Suppressor macrophage treated with lipopolysaccharide for 4 hours (primary cell): ENCODE measurements at regions not wholly inside any gene's neighbourhood (a gene's known extent, or its start where the extent isn't known, plus 50 kb on each side); places are given as distances from the start of the nearest gene placed in this dataset.
"Not testable (repeated sequence)": the region's sequence is repeated elsewhere in the genome, so short reads cannot be mapped to it uniquely, and the experiment has no call there.

ENCODE experiments used
- DNase-seq: peaks from one replicate; pipeline ENCODE4 v3.0.0-alpha.2; 2020

DNA sequence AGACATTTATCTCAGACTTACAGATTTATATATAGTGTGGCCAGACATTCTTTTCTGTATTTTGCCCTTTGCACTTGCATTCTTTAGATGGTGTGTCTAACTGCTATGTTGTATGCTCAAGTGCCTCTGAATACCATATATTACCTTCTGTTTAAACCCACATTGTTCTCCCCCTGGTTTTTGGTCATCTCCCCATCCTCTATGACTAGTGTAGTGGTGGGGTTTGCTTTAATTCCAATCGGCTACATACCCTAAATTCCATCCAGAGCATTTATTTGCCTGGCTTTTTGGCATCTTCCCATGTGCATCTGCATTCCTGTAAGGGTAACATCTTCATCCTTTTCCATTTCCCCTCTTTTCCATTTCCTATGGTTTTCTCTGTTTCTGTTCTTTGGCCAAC is 271.0 kb upstream of the SLC30A5 start:
- no peak for DNase-seq

GRCh38 chr5:68823301-68823700 is 270.5 kb upstream of the SLC30A5 start:
- no peak for DNase-seq

- DNase-seq, result no peak
Measured at GRCh38 chr5:68830377-68830898, 263.4 kb upstream of the SLC30A5 start.

GRCh38 chr5:68834491-68834981 is 259.3 kb upstream of the SLC30A5 start:
- DNase-seq, result no peak

- DNase-seq, result no peak
Measured at GRCh38 chr5:68838157-68838718, 255.6 kb upstream of the SLC30A5 start.

GRCh38 chr5:68839019-68839552 is 254.7 kb upstream of the SLC30A5 start:
- DNase-seq, result no peak

GRCh38 chr5:68843624-68844364 is 250.0 kb upstream of the SLC30A5 start:
- no peak for DNase-seq

DNA sequence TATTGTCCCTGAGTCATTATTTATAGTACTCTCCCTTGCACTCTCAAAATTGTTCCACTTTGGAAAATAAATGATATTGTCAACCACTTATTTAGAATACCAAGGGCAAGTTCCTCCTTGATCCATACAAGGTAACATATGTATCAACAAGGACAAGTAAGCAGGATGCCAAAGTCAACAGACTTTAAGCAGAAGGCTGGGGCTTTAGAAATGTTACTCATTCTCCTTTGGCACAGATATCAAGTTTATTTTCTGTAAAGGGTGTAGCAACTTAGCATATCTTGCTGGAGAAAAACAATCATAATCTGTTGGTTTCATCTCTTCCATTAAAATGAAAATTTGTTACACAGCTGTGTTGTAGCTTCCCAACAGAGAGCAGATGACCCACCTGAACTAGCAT is 248.7 kb upstream of the SLC30A5 start:
- no peak for DNase-seq

DNA sequence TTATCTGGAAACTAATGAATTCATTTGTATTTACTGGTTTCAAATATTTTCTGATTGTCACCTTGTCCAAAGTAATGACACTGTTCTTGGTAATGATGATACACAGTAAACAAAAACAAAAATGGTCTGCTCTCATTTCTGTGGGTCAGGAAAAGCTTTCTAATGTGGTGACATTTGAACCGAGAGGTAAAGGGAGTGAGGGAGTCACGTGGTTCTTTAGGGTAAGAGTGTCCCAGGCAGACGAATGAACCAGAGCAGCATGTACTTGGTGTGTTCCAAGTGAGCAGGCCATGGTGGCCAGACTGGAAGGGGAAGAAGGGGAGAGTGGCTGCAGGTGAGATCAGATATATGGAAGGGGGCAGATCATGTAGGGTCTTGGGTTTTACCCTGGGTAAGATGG is 247.0 kb upstream of the SLC30A5 start:
- no peak for DNase-seq

DNA sequence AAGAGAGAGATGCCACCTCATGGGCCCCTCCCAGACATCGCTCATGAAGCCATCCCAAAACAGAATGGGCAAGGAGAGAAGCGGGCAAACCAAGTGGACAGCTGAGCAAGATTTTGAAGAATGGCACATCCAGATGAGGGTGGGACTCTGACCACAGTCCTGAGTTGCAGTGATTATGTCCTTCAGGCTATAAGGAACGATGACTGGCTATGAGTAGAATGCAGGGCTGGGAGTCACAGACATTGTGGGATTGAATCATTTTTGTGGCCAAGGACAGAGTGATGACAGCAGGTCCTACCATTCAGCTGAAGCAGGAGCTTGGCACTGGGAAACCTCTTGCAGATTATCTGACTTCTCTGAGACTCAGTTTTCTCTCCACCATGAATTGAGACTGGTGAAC is 245.7 kb upstream of the SLC30A5 start:
- DNase-seq, result no peak

DNA sequence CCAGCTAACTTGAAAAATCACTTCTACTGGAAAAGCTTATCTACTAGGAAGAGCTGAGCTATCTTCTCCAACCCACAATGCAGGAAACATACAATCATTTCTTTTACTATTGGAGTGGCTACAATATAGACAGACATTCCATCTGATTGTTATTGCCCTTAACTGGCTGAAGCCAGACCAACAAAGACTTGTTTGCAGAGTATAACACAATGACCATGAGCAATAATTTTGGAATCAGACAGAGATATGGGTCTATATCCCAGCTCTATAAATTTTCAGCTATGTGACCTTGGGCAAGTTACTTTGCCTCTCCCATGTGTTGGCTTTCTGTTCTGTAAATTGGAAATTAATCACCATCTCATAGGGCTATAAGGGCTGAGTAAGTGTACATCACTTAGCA is 244.7 kb upstream of the SLC30A5 start:
- DNase-seq, result no peak

DNA sequence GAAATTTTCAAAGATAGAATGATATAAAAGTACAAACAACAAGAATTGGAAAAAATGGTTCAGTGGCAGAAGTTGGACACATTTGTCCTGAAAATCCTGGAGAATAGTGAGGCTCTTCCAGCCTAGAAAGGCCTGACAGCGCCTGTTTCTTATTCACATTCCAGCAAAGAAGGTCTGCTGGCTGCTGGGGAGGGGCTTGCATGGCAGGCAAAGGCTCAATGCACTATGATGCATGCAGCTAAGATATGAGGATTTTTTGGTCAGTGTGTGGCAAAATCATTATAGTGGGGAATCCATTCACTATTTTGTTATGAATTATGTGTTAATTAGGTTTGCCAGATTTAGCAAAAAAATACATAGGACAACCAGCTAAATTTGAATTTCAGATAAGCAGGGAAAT is 243.9 kb upstream of the SLC30A5 start:
- no peak for DNase-seq

GRCh38 chr5:68861099-68861498 is 232.7 kb upstream of the SLC30A5 start:
- DNase-seq, result no peak

DNA sequence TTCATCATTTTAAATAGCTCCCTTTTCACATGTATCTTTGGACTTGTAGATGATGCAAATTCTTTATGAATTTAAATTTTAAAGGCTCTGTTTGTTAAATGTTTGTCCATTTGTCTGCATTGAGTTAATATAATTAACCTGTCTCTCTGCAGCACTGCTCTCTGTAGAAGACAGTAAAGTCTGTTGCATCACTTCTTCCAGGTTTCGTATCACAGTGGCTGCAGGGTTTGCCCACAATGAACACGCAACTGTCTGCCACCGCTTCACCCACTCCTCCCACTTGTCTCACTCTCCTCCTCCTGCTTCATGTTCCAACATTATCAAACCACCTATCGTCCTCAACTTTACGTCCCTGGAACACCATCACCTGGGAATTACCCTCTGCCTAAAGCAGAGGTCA is 231.3 kb upstream of the SLC30A5 start:
- DNase-seq, result no peak

- not testable (repeated sequence) for DNase-seq
Measured at GRCh38 chr5:68865192-68865591, 228.6 kb upstream of the SLC30A5 start.

DNA sequence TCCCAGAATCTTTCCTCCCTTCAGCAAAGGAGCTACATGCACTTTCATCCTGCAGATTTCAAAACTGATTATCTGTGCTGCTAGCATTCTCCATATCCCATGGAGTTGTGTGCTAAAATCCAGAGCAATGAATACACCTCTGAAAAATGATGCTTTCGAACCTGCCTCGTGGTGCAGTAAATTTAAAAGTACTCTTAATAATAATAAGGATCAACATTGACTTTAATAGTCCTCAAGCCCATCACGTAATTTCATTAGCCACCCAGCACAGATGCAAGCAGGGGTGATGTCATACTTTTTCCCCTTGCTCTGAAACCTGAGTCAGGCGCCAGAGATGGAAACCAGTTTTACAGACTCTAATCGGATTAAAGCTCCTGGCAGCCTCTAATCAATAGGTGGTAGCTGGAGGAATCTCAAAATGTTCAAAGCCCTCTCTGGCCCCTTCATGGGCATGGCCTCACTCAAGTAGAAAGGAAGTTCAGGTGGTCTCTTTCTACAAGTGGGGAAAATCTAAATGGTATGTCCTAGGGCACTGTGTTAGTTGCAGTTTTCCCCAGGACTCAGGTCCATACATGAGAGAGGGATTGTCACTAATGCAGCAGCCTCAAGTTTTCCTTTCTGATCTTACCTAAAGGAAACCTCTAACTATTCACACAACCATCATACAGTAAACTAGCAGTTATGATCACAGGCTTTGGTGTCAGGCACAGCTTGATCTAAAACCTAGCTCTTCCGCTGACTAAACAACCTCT is 221.6 kb upstream of the SLC30A5 start:
- no peak for DNase-seq

- DNase-seq, result no peak
Measured at GRCh38 chr5:68873198-68873597, 220.6 kb upstream of the SLC30A5 start.

- DNase-seq, result no peak
Measured at GRCh38 chr5:68875351-68875750, 218.5 kb upstream of the SLC30A5 start.

GRCh38 chr5:68883436-68883835 is 210.4 kb upstream of the SLC30A5 start:
- DNase-seq, result no peak

DNA sequence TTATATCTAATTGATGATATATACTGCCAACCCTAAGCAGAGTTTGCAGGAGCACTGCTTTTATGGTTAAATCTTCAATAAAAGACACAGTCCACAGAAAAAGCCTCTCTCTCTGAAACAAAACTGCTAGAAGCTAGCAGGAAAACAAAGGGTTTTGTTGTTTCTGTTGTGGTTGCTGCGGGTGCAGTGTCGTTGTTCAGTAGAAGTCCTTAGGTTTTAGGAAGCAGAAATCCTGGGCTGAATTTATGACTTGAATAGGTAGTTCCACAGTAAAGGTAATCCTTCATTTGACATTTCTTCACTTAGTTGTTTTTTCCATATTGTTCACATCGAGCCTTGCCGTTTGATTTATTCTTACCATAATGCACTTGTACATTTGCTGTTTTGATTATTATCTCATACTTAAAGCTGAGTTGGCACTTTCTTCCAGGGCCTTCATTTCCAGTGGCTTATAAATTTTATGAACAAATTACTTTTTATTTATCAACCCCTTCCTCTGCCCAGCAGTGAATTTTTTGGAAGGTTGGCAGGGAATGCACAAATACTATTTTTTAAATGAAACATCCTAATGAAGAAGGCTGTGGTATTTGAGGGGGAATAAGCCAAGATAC is 209.6 kb upstream of the SLC30A5 start:
- DNase-seq, result no peak

DNA sequence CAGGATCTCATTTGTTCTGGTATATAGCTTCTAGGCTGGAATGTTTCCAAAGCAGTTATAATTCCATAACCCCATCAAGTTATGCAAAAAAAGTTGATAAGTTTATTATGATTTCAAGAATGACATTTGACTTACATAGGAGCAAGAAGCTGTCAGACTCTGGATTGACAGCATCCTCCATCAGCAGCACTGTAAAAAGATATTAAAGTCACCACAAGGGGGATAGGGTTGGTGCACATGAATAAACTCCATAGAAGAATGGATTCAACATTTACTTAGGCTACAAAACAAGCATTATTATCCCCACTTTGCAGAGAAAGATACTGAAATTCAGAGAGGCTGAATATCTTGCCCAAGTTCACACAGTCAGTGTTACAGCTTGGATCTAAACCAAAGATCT is 208.9 kb upstream of the SLC30A5 start:
- DNase-seq, result no peak

DNA sequence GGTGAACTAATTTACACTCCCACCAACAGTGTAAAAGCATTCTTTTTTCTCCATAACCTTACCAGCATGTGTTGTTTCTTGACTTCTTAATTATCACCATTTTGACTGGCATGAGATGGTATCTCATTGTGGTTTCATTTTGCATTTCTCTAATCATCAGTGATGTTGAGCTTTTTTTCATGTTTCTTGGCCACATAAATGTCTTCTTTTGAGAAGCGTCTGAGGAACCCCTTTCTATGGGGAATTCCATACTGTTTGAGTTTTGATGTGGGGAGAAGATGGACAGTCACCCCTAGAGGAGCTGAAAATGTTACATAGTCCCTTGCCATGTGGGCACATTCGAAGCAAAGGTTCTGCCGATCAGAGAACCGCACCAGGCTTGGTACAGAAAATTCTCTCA is 207.0 kb upstream of the SLC30A5 start:
- DNase-seq, result no peak

DNA sequence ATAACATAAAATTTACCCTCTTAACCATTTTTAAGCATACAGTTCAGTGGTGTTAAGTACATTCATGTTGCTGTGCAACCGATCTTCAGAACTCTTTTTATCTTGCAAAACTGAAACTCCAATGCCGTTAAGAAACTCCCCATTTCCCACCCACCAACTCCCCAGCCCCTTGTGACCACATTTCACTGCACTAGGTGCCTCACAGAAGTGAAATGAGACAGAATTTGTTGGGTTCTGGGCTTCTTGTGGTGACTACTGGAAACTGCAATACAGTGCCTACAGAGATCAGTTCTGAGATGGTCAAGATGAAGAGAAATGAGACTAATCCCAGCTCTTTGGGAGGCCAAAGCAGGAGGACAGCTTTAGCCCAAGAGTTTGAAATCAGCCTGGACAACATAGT is 202.1 kb upstream of the SLC30A5 start:
- no peak for DNase-seq
